Smooth muscle cell (in vitro differentiated cells): ENCODE measurements at regions not wholly inside any gene's neighbourhood (a gene's known extent, or its start where the extent isn't known, plus 50 kb on each side); places are given as distances from the start of the nearest gene placed in this dataset.

Experiments
- DNase-seq: peaks from one replicate; lab custom pipeline; 2025; ENCODE audit not compliant: unreplicated experiment; lab: John Stamatoyannopoulos, UW
- H2AFZ ChIP-seq: fragments of 200-600 bp; sonication (generic); 2 replicates; pipeline ENCODE4 v1.6.0; 2016; ENCODE audit warnings: antibody characterized with exemption, low read depth, mild to moderate bottlenecking
- H3F3A ChIP-seq: fragments of 200-600 bp; sonication (generic); 2 replicates; pipeline ENCODE4 v1.6.0; 2017; ENCODE audit warnings: antibody characterized with exemption, low read depth
- H3K27ac ChIP-seq: fragments of 200-600 bp; sonication (generic); 2 replicates; pipeline ENCODE4 v1.5.1; 2016; ENCODE audit warnings: low read depth, mild to moderate bottlenecking
- H3K27me3 ChIP-seq: fragments of 200-600 bp; sonication (generic); 2 replicates; pipeline ENCODE4 v1.6.1; 2016; ENCODE audit warnings: low read depth, mild to moderate bottlenecking
- H3K36me3 ChIP-seq: fragments of 200-600 bp; sonication (generic); 2 replicates; pipeline ENCODE4 v1.5.1; 2016; ENCODE audit warnings: low read depth
- H3K4me1 ChIP-seq: fragments of 200-600 bp; sonication (generic); 2 replicates; pipeline ENCODE4 v1.5.1; 2016; ENCODE audit warnings: low read depth
- H3K4me2 ChIP-seq: fragments of 200-600 bp; sonication (generic); 2 replicates; pipeline ENCODE4 v1.6.0; 2016; ENCODE audit warnings: mild to moderate bottlenecking
- H3K4me3 ChIP-seq: fragments of 200-600 bp; sonication (generic); 2 replicates; pipeline ENCODE4 v1.5.1; 2016; ENCODE audit warnings: mild to moderate bottlenecking
- H3K79me2 ChIP-seq: fragments of 200-600 bp; sonication (generic); 2 replicates; pipeline ENCODE4 v1.6.0; 2016; ENCODE audit warnings: low read depth, mild to moderate bottlenecking
- H3K9ac ChIP-seq: fragments of 200-600 bp; sonication (generic); 2 replicates; pipeline ENCODE4 v1.6.0; 2016; ENCODE audit warnings: low read depth
- H3K9me3 ChIP-seq: fragments of 200-600 bp; sonication (generic); replicated peaks from 2 replicates; pipeline ENCODE4 v1.5.1; 2016; ENCODE audit warnings: low read depth
- H4K20me1 ChIP-seq: fragments of 200-600 bp; sonication (generic); 2 replicates; pipeline ENCODE4 v1.6.0; 2016; ENCODE audit warnings: low read depth
- CTCF ChIP-seq: fragments of 200-600 bp; sonication (generic); IDR thresholded peaks from 2 replicates; pipeline ENCODE4 v1.5.1; 2017; ENCODE audit warnings: borderline replicate concordance, mild to moderate bottlenecking, antibody characterized with exemption; ENCODE audit not compliant: insufficient read depth, poor library complexity, severe bottlenecking
- WGBS: methylation state at CpG from one replicate; pipeline ENCODE4 v1.1.7; 2016; ENCODE audit warnings: low lambda C conversion rate; 5-methylcytosine and 5-hydroxymethylcytosine counted together

GRCh38 chr7:12764458-12764891 is 77.0 kb downstream of the ARL4A start:
- H3K9ac ChIP-seq, result no peak overlapping the region
- peak overlapping the region; percentile 32 for H3K4me2 ChIP-seq
- H2AFZ ChIP-seq, result no peak overlapping the region
- no peak overlapping the region for H3K27ac ChIP-seq
- no peak for TF ChIP-seq CTCF
- H3K27me3 ChIP-seq, result no peaks in the 10 kb centered on the region
- H3F3A ChIP-seq, result no peaks in the 10 kb centered on the region
- H3K9me3 ChIP-seq, result no peaks in the 10 kb centered on the region
- WGBS, result 26% methylated on average over 2 of the region's 2 CpGs
- no peaks in the 10 kb centered on the region for H3K79me2 ChIP-seq
- no peak overlapping the region for H3K4me3 ChIP-seq
- H3K36me3 ChIP-seq, result no peaks in the 10 kb centered on the region
- peaks cover 19% of the 10 kb centered on the region for H3K4me1 ChIP-seq
- H4K20me1 ChIP-seq, result no peaks in the 10 kb centered on the region
- DNase-seq, result no peak

DNA sequence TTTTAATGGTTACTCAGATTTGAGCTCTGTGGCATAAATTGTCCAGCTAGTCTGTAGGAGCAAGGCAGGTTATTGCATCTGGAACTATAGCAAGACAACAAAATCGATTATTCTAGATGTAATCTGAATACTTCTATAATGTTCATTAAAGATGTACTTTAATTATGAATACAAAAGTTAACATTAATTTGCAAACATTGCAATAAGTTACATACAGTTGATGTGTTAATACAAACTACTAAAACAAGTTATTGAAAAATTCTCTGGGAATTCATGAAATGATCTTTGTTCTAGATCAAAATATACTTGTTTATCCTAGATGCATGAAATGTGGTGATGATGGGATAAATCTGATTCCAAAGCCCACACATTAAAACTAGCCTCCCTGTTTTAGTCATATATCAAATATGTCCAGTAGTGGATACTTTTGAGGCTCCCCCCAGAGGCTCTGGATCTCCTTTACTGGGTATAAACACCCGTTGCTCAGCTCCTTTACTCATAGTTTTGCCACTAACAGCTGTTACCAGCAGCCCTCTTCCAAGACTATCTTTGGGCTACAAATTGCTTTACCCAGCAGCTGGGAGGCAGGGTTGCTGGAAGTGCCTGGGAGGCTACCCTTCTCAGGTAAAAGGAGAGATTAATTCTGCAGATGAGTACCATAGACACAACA is 78.1 kb downstream of the ARL4A start:
- Histone ChIP-seq H3K9ac (no peak overlapping the region), H3F3A (no peaks in the 10 kb centered on the region), H4K20me1 (no peaks in the 10 kb centered on the region), H3K9me3 (no peaks in the 10 kb centered on the region), H3K79me2 (no peaks in the 10 kb centered on the region), H3K4me3 (no peak overlapping the region), H3K36me3 (no peaks in the 10 kb centered on the region), H3K4me2 (no peak overlapping the region), H3K4me1 (peaks cover 19% of the 10 kb centered on the region), H2AFZ (peak overlapping the region; percentile 65), H3K27me3 (no peaks in the 10 kb centered on the region), H3K27ac (no peak overlapping the region)
- WGBS, result 59% methylated on average over 2 of the region's 2 CpGs
- no peak for DNase-seq
- TF ChIP-seq CTCF, result no peak

DNA sequence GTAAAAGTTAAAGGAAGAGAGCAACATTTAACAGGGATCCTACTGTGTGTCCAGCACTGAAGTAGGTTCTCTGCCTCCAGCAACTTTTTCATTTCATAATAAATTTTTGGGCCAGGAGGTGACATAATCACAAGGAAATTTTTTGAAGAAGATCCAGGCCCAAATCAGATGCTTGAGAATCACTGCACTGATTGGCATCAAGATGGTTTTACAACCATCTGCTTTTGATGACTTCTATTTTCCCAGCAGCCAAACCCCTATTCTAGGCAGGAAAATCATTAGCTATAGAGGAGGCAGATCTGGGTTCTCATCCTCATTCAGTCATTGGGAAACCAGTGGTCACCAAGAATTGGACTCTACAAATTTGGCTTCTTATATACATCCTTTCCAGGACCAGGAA is 79.0 kb downstream of the ARL4A start:
- Histone ChIP-seq H3K4me1 (peaks cover 27% of the 10 kb centered on the region), H3K79me2 (no peaks in the 10 kb centered on the region), H2AFZ (no peak overlapping the region), H4K20me1 (no peaks in the 10 kb centered on the region), H3K4me3 (no peak overlapping the region), H3K27ac (no peak overlapping the region), H3K9ac (no peak overlapping the region), H3F3A (no peaks in the 10 kb centered on the region), H3K27me3 (no peaks in the 10 kb centered on the region), H3K36me3 (no peaks in the 10 kb centered on the region), H3K4me2 (no peak overlapping the region), H3K9me3 (no peaks in the 10 kb centered on the region)
- no peak for TF ChIP-seq CTCF
- no peak for DNase-seq

DNA sequence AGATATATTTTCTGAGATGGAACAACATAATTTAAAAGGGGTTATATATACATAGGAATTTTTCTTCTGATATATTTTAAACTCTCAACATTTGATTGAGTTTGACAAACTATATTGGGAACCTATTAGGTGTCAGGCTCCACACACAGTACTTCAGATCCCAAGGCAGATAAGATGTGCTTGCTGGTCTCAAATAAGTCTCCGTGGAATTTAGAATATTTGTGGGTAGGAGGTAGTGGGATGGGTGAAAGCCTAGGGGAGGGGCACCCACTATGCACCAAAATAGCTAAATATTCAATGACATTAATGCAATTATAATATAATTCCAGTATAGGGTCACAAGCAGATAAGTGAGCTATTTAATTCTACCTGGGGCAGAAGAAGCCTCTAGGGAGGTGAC is 81.5 kb downstream of the ARL4A start:
- Histone ChIP-seq H3K27ac (no peak overlapping the region), H3K4me1 (peaks cover 26% of the 10 kb centered on the region), H3K27me3 (no peaks in the 10 kb centered on the region), H3K9ac (no peak overlapping the region), H3K9me3 (no peaks in the 10 kb centered on the region), H4K20me1 (no peaks in the 10 kb centered on the region), H3K4me3 (no peak overlapping the region), H2AFZ (no peak overlapping the region), H3K36me3 (no peaks in the 10 kb centered on the region), H3F3A (no peaks in the 10 kb centered on the region), H3K79me2 (no peaks in the 10 kb centered on the region), H3K4me2 (no peak overlapping the region)
- no peak for DNase-seq
- no peak for TF ChIP-seq CTCF
- 31% methylated on average over 1 of the region's 1 CpG for WGBS
